AML-193 (cell line): ENCODE measurements at regions not wholly inside any gene's neighbourhood (a gene's known extent, or its start where the extent isn't known, plus 50 kb on each side); places are given as distances from the start of the nearest gene placed in this dataset.
"Not testable (repeated sequence)": the region's sequence is repeated elsewhere in the genome, so short reads cannot be mapped to it uniquely, and the experiment has no call there.

ENCODE experiments used
- DNase-seq, 2 experiments: peaks; one replicate each; lab custom pipeline; 2025; lab: John Stamatoyannopoulos, UW

DNA sequence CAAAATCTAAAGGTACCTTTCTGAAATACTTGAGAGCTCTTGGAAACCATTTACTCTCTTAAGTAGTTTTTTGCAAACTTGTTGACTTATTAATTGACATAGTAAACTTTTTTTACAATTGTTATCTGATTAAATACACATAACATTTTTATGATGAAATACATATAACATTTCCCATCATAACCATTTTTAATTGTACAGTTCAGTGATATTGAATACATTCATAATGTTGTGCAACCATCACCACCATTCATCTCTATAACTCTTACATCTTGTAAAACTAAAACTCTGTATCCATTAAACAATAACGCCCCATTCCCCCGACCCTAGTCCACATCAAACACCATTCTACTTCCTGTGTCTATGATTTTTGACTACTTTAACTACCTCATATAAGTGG is 95.7 kb upstream of the ZNF648 start:
- DNase-seq: no peak

GRCh38 chr1:182154425-182154824 is 92.9 kb upstream of the ZNF648 start:
- DNase-seq: not testable (repeated sequence)

DNA sequence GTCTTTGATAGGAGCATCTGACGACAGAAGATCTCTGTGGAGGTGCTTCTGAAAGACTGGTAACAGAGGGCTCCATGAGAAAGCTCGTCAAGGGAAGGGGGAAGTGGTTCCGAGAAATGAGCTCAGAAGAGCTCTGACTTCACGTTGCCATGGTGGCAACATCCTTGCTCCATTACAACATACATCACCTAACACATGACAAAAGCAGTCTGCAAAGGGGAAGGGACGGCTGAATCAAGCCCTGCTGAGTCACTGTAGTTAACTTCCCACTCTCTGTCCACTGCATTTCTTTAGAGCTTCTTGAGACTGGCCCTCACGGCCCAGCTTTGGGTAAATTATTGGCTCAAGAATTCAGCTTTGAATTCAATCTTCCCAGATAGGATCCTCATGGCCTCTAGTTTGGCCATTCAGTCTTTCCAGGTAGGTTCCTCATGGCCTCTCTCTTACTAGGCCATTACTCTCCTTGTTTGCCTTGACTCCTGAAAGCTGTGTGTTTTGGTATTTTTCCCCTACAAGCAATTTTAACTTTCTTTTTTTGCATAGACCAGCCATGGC is 88.0 kb upstream of the ZNF648 start:
- DNase-seq: peak; percentile 97 to 98

DNA sequence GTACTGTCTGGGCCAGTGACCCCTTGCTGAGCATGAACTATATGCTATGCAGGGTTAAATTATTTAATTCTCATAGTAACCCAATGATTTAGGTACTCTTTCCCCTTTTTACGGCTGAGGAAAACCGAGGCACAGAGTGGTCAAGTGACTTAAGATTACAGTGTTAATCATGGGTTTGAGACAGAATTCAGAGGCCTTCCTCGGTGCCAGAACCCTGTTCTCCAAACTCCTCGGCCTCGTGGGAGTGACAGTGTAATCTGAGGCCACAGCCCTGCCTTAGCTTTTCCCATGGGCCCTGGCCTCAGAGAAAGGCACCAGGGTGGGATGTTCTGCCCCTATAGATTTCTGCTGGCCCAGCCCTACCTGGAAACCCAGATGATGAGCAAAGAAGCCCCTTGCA is 86.4 kb upstream of the ZNF648 start:
- no peak for DNase-seq

DNA sequence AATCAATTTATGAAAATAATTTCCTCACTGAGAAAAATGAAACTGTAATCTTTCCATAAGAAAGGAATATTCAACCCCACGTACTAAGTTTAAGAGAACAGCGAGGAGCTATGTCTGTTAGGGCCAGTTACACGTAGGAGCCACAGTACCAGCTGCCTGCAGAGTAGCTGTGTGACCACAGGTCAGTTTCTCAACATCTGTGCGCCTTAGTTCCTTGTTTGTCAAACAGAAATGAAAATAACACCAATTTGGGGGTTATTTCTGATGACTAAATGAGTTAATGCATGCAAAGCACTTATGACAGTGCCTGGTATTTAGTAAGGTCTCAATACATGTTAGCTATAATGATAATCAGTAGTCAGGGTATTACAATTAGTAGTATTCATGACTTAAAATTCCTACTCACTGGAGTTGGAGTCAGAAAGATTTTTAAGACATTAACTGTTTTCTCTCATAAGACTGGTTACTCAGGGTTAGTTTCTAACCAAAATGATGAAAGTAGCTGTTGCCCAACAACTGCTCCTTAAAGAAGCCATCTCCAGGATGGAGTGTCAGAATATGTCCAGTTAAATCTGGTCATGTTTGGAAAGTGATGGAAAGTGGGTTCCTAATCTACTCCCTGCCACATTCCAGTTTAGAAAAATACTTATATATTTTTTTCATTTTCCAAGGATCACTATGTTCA is 85.8 kb upstream of the ZNF648 start:
- peak; percentile 94 to 95 for DNase-seq

DNA sequence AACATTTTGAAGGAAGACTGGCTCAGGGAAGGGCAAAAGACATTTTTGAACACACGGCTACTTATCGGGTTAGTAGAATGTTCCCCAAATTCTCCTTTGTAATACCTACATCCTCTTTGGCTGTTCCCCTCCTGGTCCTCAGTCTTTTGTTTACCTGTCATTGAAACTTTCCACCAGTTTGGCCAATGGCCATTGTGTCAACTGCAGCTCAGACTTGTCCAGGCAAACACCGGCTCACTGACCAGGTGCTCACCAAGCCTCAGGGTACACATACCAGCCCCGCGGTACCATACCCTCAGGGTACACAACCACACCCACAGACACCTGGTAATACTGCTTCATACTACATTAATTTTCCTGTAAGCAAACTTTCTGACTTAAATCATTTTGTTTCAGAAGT is 84.8 kb upstream of the ZNF648 start:
- DNase-seq: no peak

DNA sequence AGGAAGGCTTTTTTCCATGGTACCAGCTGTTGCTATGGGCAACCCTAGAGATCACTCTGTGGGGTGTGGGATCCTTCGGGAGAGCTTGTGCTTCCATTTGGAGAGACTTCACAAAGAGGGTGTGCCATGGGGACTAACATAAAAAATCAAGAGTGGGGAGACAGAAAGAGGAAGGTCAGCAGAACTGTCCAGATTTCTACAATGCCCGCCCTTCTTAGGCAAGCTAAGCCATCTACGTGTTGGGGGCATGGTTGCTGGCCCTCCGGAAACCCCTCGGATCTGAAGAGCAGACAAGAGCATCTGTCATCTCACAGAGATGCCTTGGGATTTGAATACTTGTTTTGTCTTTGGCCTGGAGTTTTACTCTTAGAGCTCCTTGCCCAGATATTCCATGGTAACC is 83.9 kb upstream of the ZNF648 start:
- no peak for DNase-seq

DNA sequence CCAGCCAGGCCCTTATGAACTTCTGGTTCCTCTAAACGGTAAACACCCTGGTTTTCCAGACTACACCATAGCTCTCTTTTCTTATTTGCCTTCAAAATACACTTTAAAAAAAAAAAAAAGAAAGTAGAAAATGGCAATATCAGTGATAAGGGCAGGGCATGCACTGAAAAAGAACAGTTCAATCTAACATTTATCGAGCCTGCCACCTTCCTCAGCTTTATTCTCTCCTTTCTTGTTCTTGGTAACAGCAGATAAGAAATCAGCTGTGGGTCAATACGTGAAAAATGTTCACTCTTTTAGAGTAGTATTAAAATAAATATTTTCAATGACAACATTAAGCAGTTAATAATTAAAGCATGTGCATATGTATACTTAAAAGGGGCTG is 83.1 kb upstream of the ZNF648 start:
- DNase-seq: no peak

- DNase-seq: peak; percentile 61 to 76
Measured at GRCh38 chr1:182143825-182144645, 82.5 kb upstream of the ZNF648 start.

- peak; percentile 71 to 72 for DNase-seq
Measured at GRCh38 chr1:182143154-182143657, 81.7 kb upstream of the ZNF648 start.

GRCh38 chr1:182142621-182143020 is 81.1 kb upstream of the ZNF648 start:
- no peak for DNase-seq

- no peak for DNase-seq
Measured at GRCh38 chr1:182141040-182141439, 79.5 kb upstream of the ZNF648 start.

GRCh38 chr1:182139496-182139895 is 78.0 kb upstream of the ZNF648 start:
- no peak for DNase-seq

DNA sequence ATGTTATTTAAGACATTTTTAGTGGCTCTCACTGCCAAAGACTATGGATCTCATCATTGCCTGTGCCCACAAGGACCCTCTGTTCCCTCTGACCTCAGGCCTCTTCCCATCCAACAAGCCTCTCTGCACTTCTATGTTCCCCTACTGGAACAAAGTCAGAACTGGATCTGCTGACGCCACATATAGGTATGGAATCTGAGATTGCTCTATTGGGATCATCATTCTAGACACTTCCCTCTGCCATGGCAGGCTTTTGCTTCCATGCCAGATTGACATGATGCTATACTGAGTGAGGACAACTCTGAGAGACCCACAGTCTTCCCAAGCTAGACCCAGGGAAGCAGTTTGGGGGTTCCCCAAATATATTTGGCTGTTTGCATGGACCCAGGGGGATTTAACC is 76.0 kb upstream of the ZNF648 start:
- DNase-seq: no peak

DNA sequence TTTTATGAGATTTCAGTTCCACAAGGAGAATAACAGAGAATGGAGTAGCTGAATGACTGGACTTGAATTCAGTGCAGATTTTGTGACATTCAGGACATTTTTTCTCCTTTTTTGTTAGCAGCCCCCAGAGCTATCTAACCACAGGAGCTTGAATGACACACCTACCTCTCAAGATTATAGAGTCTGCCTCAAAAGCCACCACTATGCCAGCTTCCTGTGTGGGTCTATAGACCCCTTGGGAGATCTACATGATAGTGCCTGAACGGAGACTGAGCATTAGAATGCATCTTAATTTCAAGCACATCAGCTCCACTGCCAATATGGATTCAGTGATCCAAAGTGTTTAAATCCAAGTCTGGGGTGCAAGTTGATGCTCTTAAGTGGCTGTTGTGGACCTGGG is 74.4 kb upstream of the ZNF648 start:
- no peak for DNase-seq

- DNase-seq: no peak
Measured at GRCh38 chr1:182134257-182134656, 72.7 kb upstream of the ZNF648 start.

- no peak for DNase-seq
Measured at GRCh38 chr1:182133181-182133580, 71.7 kb upstream of the ZNF648 start.

DNA sequence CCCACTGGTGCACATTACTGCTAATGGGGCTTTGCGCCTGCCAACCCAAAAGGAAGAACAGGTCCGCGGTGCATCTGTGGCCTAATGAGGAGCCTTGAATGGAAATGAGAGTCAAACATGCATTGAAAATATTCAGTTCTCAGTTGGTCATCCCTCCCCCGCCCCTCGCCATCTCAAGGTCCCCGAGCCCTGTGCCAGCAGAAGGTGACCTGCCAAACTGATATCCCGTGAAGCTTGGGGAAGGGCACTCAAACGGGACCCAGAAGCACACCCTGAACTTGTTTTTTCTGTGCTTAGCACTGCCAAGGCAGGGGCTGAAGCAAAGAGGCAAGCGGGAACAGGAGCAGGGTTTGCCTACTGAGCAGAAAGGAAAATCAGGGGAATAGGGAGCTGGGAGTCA is 67.9 kb upstream of the ZNF648 start:
- no peak for DNase-seq

DNA sequence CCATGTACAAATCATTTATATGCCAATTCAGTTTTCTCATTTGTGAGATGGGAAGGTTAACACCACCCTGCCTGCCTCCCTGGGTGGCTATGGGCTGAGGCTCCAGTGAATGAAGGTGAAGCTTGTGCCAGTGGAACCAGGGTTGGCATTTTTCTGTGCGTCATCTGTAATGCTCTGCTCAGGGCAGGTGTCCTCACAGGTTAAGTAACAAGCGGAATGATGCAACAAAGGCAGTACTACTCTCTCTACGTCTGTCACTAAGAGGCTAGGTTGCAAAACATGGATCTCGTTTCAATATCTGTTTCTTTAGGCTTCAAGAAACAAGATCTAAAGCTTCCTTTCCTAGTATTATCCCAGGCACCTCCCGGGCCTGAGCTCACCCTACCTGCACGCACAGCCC is 67.0 kb upstream of the ZNF648 start:
- no peak for DNase-seq

DNA sequence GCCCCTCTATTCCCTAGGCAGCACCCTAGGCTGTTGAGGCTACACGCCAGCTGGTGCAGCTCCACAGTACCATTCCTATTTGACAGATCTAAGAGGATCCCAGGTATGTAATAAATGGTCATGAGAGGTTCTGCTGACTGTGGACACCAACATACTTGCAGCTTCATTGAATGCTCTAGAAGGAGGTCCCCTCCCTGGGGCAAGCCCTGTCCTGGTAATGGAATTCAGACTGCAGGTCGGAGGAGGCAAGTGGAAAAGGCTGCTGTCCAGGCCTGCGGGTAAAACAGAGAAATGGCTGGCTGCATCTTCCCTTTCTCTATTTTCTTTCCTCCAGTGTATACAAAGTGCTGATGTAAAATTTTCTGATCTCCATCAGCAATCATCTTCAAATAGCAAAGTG is 66.1 kb upstream of the ZNF648 start:
- no peak for DNase-seq

- DNase-seq: no peak
Measured at GRCh38 chr1:182126272-182126800, 64.8 kb upstream of the ZNF648 start.

GRCh38 chr1:182122913-182123260 is 61.4 kb upstream of the ZNF648 start:
- no peak for DNase-seq
